ENCODE measurements at regions not wholly inside any gene's neighbourhood (a gene's known extent, or its start where the extent isn't known, plus 50 kb on each side); places are given as distances from the start of the nearest gene placed in this dataset.

DNA sequence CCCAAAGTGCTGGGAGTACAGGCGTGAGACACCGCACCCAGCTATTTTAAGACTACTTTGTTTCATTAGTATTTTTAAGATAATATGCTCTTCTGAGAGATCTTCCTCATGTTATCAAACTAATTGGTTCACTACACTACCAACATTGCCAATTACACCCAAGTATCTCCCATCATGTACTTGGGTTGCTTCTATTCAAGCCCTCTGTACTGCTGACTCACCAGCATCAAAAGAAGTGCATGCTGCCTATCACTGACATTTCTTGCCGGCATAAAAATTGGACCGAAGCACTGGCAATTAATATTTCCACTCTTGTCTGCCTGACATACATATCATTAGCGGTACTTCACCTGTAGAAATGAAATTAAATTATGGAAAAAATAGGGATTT is 164.2 kb upstream of the NBEA start:
- TF ChIP-seq, protein P1, sequence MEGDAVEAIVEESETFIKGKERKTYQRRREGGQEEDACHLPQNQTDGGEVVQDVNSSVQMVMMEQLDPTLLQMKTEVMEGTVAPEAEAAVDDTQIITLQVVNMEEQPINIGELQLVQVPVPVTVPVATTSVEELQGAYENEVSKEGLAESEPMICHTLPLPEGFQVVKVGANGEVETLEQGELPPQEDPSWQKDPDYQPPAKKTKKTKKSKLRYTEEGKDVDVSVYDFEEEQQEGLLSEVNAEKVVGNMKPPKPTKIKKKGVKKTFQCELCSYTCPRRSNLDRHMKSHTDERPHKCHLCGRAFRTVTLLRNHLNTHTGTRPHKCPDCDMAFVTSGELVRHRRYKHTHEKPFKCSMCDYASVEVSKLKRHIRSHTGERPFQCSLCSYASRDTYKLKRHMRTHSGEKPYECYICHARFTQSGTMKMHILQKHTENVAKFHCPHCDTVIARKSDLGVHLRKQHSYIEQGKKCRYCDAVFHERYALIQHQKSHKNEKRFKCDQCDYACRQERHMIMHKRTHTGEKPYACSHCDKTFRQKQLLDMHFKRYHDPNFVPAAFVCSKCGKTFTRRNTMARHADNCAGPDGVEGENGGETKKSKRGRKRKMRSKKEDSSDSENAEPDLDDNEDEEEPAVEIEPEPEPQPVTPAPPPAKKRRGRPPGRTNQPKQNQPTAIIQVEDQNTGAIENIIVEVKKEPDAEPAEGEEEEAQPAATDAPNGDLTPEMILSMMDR (IDR thresholded peaks at IDR 0.05) = no peak
- TF ChIP-seq POLR2A (IDR thresholded peaks at IDR 0.05) = no peak
- TF ChIP-seq POLR2AphosphoS5 (IDR thresholded peaks at IDR 0.05) = no peak

Measured in gastroesophageal sphincter (tissue), 3 donors.